GM10266 (cell line): ENCODE measurements at regions not wholly inside any gene's neighbourhood (a gene's known extent, or its start where the extent isn't known, plus 50 kb on each side); places are given as distances from the start of the nearest gene placed in this dataset.

Experiments used
- DNase-seq: peaks from one replicate; pipeline ENCODE4 v3.0.0; 2012; ENCODE audit errors: extremely low spot score
- CTCF ChIP-seq: IDR thresholded peaks from 2 replicates; pipeline ENCODE4 v1.5.1; 2012; ENCODE audit warnings: mild to moderate bottlenecking, low read depth; ENCODE audit not compliant: control insufficient read depth, insufficient read depth; ENCODE audit errors: missing control alignments

- no peak for DNase-seq
- TF ChIP-seq CTCF, result no peak
Measured at GRCh38 chr3:3260870-3261269, 81.4 kb upstream of the CRBN start.

GRCh38 chr3:3259181-3259580 lies 79.7 kb upstream of the CRBN start:
- DNase-seq, result no peak
- no peak for TF ChIP-seq CTCF

- no peak for DNase-seq
- TF ChIP-seq CTCF, result no peak
Measured at GRCh38 chr3:3258281-3258680, 78.8 kb upstream of the CRBN start.

GRCh38 chr3:3241596-3241995 lies 62.1 kb upstream of the CRBN start:
- no peak for TF ChIP-seq CTCF
- no peak for DNase-seq

GRCh38 chr3:3240986-3241385 lies 61.5 kb upstream of the CRBN start:
- no peak for TF ChIP-seq CTCF
- DNase-seq, result no peak

- no peak for TF ChIP-seq CTCF
- no peak for DNase-seq
Measured at GRCh38 chr3:3237979-3238378, 58.5 kb upstream of the CRBN start.

- DNase-seq, result no peak
- no peak for TF ChIP-seq CTCF
Measured at GRCh38 chr3:3232251-3232650, 52.8 kb upstream of the CRBN start.
